CD4-positive, alpha-beta memory T cell (primary cell): ENCODE measurements at regions not wholly inside any gene's neighbourhood (a gene's known extent, or its start where the extent isn't known, plus 50 kb on each side); places are given as distances from the start of the nearest gene placed in this dataset.

Experiments
- CTCF ChIA-PET: fragments of 350-600 bp; sonication (Branson Sonifier 250); formaldehyde crosslinking; loops from one replicate; lab custom pipeline; 2021; ENCODE audit warnings: inconsistent platforms; ENCODE audit not compliant: partially characterized antibody; lab: Charles Lee
- POLR2A ChIA-PET: fragments of 350-600 bp; sonication (Branson Sonifier 250); formaldehyde crosslinking; loops from one replicate; lab custom pipeline; 2021; ENCODE audit not compliant: partially characterized antibody; lab: Charles Lee
- DNase-seq, 5 donors: peaks; one replicate each; pipeline versions ENCODE4 v3.0.0 to v3.0.0-alpha.2; 2020 to 2022; ENCODE audit warnings: mixed read lengths in 1 of 5
- H3K27ac ChIP-seq: one replicate; pipeline ENCODE4 v1.7.0; 2013; ENCODE audit warnings: low read depth, low read length
- H3K27me3 ChIP-seq: 2 replicates; pipeline ENCODE4 v1.7.0; 2013; ENCODE audit warnings: mild to moderate bottlenecking, low read length, moderate library complexity; ENCODE audit not compliant: insufficient read depth
- H3K36me3 ChIP-seq: 2 replicates; pipeline ENCODE4 v1.7.0; 2013; ENCODE audit warnings: mild to moderate bottlenecking, low read length, moderate library complexity; ENCODE audit not compliant: insufficient read depth
- H3K4me1 ChIP-seq: 2 replicates; pipeline ENCODE4 v1.7.0; 2013; ENCODE audit warnings: mild to moderate bottlenecking, low read length, moderate library complexity; ENCODE audit not compliant: insufficient read depth
- H3K4me3 ChIP-seq, 2 donors: one replicate each; pipeline ENCODE4 v1.7.0; 2013; ENCODE audit warnings: low read length in 2 of 2, mild to moderate bottlenecking in 1 of 2
- H3K9me3 ChIP-seq, 2 donors: one replicate each; pipeline ENCODE4 v1.7.0; 2013; ENCODE audit warnings: low read length in 2 of 2, control low read depth in 1 of 2; ENCODE audit not compliant: control insufficient read depth in 1 of 2
- H3K27ac Mint-ChIP-seq, 7 donors: one replicate each; pipeline ENCODE4 v1.8.0; 2020 to 2021; ENCODE audit warnings: mixed read lengths in 7 of 7, mild to moderate bottlenecking in 6 of 7, inconsistent platforms in 3 of 7, moderate library complexity in 3 of 7
- H3K27me3 Mint-ChIP-seq, 2 donors: one replicate each; pipeline ENCODE4 v1.8.0; 2020 to 2021; ENCODE audit warnings: mixed read lengths in 2 of 2
- H3K36me3 Mint-ChIP-seq, 2 donors: one replicate each; pipeline ENCODE4 v1.8.0; 2020 to 2021; ENCODE audit warnings: mixed read lengths in 2 of 2, inconsistent platforms in 1 of 2, mild to moderate bottlenecking in 1 of 2
- H3K4me1 Mint-ChIP-seq, 4 donors: one replicate each; pipeline ENCODE4 v1.8.0; 2020 to 2021; ENCODE audit warnings: mixed read lengths in 4 of 4, mild to moderate bottlenecking in 1 of 4
- H3K4me3 Mint-ChIP-seq, 8 donors: one replicate each; pipeline ENCODE4 v1.8.0; 2020 to 2021; ENCODE audit warnings: mixed read lengths in 8 of 8, mild to moderate bottlenecking in 7 of 8, moderate library complexity in 6 of 8, inconsistent platforms in 3 of 8
- H3K9me3 Mint-ChIP-seq, 8 donors: one replicate each; pipeline ENCODE4 v1.8.0; 2020 to 2021; ENCODE audit warnings: mixed read lengths in 8 of 8, mild to moderate bottlenecking in 5 of 8, inconsistent platforms in 3 of 8, moderate library complexity in 1 of 8
- intact Hi-C: fragments of 100-400 bp; cut with micrococcal nuclease; formaldehyde crosslinking; loops from one replicate; pipeline ENCODE4 v1.15.1; 2023

GRCh38 chr11:22069844-22070243 is 123.0 kb upstream of the ANO5 start:
- H3K27me3 Mint-ChIP-seq, result no peaks in the 10 kb centered on the region
- H3K27ac ChIP-seq, result no peak overlapping the region
- POLR2A ChIA-PET, result no interaction called here
- H3K9me3 Mint-ChIP-seq, result peaks cover 7 to 40% (median 20%) of the 10 kb centered on the region in 8 donors
- H3K4me3 ChIP-seq, result no peak overlapping the region
- no peaks in the 10 kb centered on the region for H3K9me3 ChIP-seq
- no peak overlapping the region for H3K27ac Mint-ChIP-seq
- no peak overlapping the region for H3K4me3 Mint-ChIP-seq
- H3K4me1 ChIP-seq, result no peaks in the 10 kb centered on the region
- no peaks in the 10 kb centered on the region for H3K4me1 Mint-ChIP-seq
- intact Hi-C loops, result no loop called here
- CTCF ChIA-PET, result no interaction called here
- no peaks in the 10 kb centered on the region for H3K36me3 Mint-ChIP-seq
- no peaks in the 10 kb centered on the region for H3K27me3 ChIP-seq
- no peaks in the 10 kb centered on the region for H3K36me3 ChIP-seq
- no peak for DNase-seq

DNA sequence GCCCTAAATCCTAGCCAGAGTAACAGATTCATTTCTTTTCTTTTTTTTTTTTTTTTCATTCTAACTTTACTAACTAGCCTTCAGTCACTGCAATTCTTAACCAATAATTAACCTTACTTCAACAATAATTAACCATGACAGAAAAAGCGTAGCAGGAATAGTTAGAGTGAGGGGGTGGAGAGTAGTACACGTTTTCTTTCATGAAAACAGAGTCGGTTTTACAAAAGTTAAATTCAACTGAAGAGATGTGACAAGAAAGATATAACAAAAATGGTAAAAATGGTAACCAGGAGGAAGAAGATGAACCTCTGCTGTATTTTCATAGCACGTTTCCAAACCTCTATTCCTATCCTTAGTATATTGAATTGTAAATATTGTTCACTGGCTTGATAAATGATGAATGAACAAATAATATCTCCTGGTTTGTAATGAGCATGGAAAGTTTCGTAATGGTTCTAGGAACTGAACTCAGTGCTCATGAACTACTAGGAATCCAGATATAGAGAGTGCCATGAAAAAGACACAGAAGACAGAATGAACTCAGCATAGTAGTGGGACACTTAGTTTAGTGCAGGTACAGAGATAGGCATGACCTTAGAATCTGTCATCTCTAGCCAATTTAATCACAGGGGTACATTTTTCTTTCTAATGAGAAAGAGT is 116.5 kb upstream of the ANO5 start:
- Mint-ChIP-seq H3K27ac (no peak overlapping the region), H3K4me1 (no peaks in the 10 kb centered on the region), H3K4me3 (no peak overlapping the region), H3K9me3 (peaks cover 0 to 13% (median 5%) of the 10 kb centered on the region in 8 donors), H3K36me3 (no peaks in the 10 kb centered on the region), H3K27me3 (no peaks in the 10 kb centered on the region)
- Histone ChIP-seq H3K27me3 (no peaks in the 10 kb centered on the region), H3K27ac (no peak overlapping the region), H3K4me3 (no peak overlapping the region), H3K4me1 (no peaks in the 10 kb centered on the region), H3K9me3 (no peaks in the 10 kb centered on the region), H3K36me3 (no peaks in the 10 kb centered on the region)
- CTCF ChIA-PET, result no interaction called here
- intact Hi-C loops, result no loop called here
- no peak for DNase-seq
- POLR2A ChIA-PET, result no interaction called here

GRCh38 chr11:22078063-22078462 is 114.8 kb upstream of the ANO5 start:
- no peaks in the 10 kb centered on the region for H3K27me3 Mint-ChIP-seq
- Histone ChIP-seq H3K27ac (no peak overlapping the region), H3K4me1 (no peaks in the 10 kb centered on the region), H3K4me3 (no peak overlapping the region), H3K9me3 (no peaks in the 10 kb centered on the region), H3K36me3 (no peaks in the 10 kb centered on the region), H3K27me3 (no peaks in the 10 kb centered on the region)
- ChIA-PET POLR2A (no interaction called here), CTCF (no interaction called here)
- no peak overlapping the region for H3K27ac Mint-ChIP-seq
- H3K9me3 Mint-ChIP-seq, result peaks cover 0 to 10% (median 5%) of the 10 kb centered on the region in 8 donors
- no peak overlapping the region for H3K4me3 Mint-ChIP-seq
- H3K4me1 Mint-ChIP-seq, result no peaks in the 10 kb centered on the region
- H3K36me3 Mint-ChIP-seq, result no peaks in the 10 kb centered on the region
- intact Hi-C loops, result no loop called here
- no peak for DNase-seq

GRCh38 chr11:22079133-22079872 is 113.6 kb upstream of the ANO5 start:
- no peaks in the 10 kb centered on the region for H3K4me1 ChIP-seq
- Mint-ChIP-seq H3K4me3 (no peak overlapping the region), H3K27me3 (no peaks in the 10 kb centered on the region), H3K9me3 (peaks cover 0 to 10% (median 5%) of the 10 kb centered on the region in 8 donors), H3K36me3 (no peaks in the 10 kb centered on the region), H3K4me1 (no peaks in the 10 kb centered on the region), H3K27ac (no peak overlapping the region)
- no peaks in the 10 kb centered on the region for H3K9me3 ChIP-seq
- intact Hi-C loops, result no loop called here
- DNase-seq, result no peak
- no peaks in the 10 kb centered on the region for H3K36me3 ChIP-seq
- H3K27me3 ChIP-seq, result no peaks in the 10 kb centered on the region
- H3K4me3 ChIP-seq, result no peak overlapping the region
- ChIA-PET POLR2A (no interaction called here), CTCF (no interaction called here)
- H3K27ac ChIP-seq, result no peak overlapping the region

DNA sequence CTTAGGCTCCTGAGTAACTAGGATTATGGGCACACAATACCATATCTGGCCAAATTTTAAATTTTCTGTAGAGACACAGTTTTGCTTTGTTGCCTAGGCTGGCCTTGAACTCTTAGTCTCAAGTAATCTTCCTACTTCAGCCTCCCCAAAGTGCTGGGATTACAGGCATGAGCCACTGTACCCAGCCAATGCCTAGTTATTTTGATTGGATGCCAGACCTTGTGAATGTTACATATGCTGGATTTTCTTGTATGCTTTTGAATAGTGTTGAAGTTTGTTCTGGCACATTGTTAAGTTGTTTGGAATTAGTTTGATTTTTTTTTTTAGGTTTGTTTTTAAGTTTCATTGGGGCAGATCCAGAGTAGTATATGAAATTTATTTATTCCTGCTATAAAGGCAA is 110.7 kb upstream of the ANO5 start:
- Histone ChIP-seq H3K27ac (no peak overlapping the region), H3K9me3 (no peaks in the 10 kb centered on the region), H3K4me1 (no peaks in the 10 kb centered on the region), H3K36me3 (no peaks in the 10 kb centered on the region), H3K4me3 (no peak overlapping the region), H3K27me3 (no peaks in the 10 kb centered on the region)
- Mint-ChIP-seq H3K27me3 (no peaks in the 10 kb centered on the region), H3K4me1 (no peaks in the 10 kb centered on the region), H3K36me3 (no peaks in the 10 kb centered on the region), H3K4me3 (no peak overlapping the region), H3K9me3 (peaks cover 1 to 14% (median 5%) of the 10 kb centered on the region in 8 donors), H3K27ac (no peak overlapping the region)
- ChIA-PET CTCF (interaction anchor here (1.1 kb wide), 1 partner anchor 16 kb away, joined by 3 read pairs; no protein-coding TSS in a partner anchor), POLR2A (no interaction called here)
- intact Hi-C loops, result no loop called here
- no peak for DNase-seq

GRCh38 chr11:22082788-22083187 is 110.1 kb upstream of the ANO5 start:
- no peaks in the 10 kb centered on the region for H3K4me1 ChIP-seq
- POLR2A ChIA-PET, result no interaction called here
- H3K4me1 Mint-ChIP-seq, result no peaks in the 10 kb centered on the region
- intact Hi-C loops, result no loop called here
- H3K36me3 ChIP-seq, result no peaks in the 10 kb centered on the region
- H3K27ac Mint-ChIP-seq, result no peak overlapping the region
- H3K9me3 ChIP-seq, result no peaks in the 10 kb centered on the region
- H3K27me3 ChIP-seq, result no peaks in the 10 kb centered on the region
- DNase-seq, result no peak
- H3K27me3 Mint-ChIP-seq, result no peaks in the 10 kb centered on the region
- no peak overlapping the region for H3K4me3 Mint-ChIP-seq
- H3K4me3 ChIP-seq, result no peak overlapping the region
- peaks cover 1 to 14% (median 5%) of the 10 kb centered on the region in 8 donors for H3K9me3 Mint-ChIP-seq
- CTCF ChIA-PET, result no interaction called here
- no peak overlapping the region for H3K27ac ChIP-seq
- no peaks in the 10 kb centered on the region for H3K36me3 Mint-ChIP-seq

- H3K4me3 Mint-ChIP-seq, result no peak overlapping the region
- ChIA-PET CTCF (no interaction called here), POLR2A (no interaction called here)
These were observed 108.8 kb upstream of the ANO5 start for GRCh38 chr11:22084056-22084455.

More at GRCh38 chr11:22084056-22084455, 108.8 kb upstream of the ANO5 start:
- H3K27me3 ChIP-seq, result no peaks in the 10 kb centered on the region
- Mint-ChIP-seq H3K4me1 (no peaks in the 10 kb centered on the region), H3K36me3 (no peaks in the 10 kb centered on the region), H3K27me3 (no peaks in the 10 kb centered on the region), H3K27ac (no peak overlapping the region), H3K9me3 (peaks cover 1 to 18% (median 6%) of the 10 kb centered on the region in 8 donors)
- no peak for DNase-seq
- H3K36me3 ChIP-seq, result no peaks in the 10 kb centered on the region
- intact Hi-C loops, result no loop called here
- no peaks in the 10 kb centered on the region for H3K9me3 ChIP-seq
- H3K4me1 ChIP-seq, result no peaks in the 10 kb centered on the region
- no peak overlapping the region for H3K27ac ChIP-seq
- H3K4me3 ChIP-seq, result no peak overlapping the region
